HG02852 (cell line): ENCODE measurements at regions not wholly inside any gene's neighbourhood (a gene's known extent, or its start where the extent isn't known, plus 50 kb on each side); places are given as distances from the start of the nearest gene placed in this dataset.
"Not testable (repeated sequence)": the region's sequence is repeated elsewhere in the genome, so short reads cannot be mapped to it uniquely, and the experiment has no call there.

Source experiments
- ATAC-seq: cut with Tn5 transposase; IDR thresholded peaks from one replicate; pipeline ENCODE4 v1.9.1; 2021; ENCODE audit warnings: mild to moderate bottlenecking, moderate library complexity; ENCODE audit not compliant: unreplicated experiment

GRCh38 chr1:95297906-95298305 is 63.9 kb downstream of the RWDD3 start:
- not testable (repeated sequence) for ATAC-seq

- no peak for ATAC-seq
Observed at GRCh38 chr1:95301091-95301490, 67.1 kb downstream of the RWDD3 start.

GRCh38 chr1:95301614-95302013 is 67.6 kb downstream of the RWDD3 start:
- no peak for ATAC-seq

GRCh38 chr1:95304803-95305202 is 70.8 kb downstream of the RWDD3 start:
- no peak for ATAC-seq

- ATAC-seq = no peak
Observed at GRCh38 chr1:95308276-95309030, 74.4 kb downstream of the RWDD3 start.

- no peak for ATAC-seq
Observed at GRCh38 chr1:95309031-95309471, 75.0 kb downstream of the RWDD3 start.

GRCh38 chr1:95311014-95311413 is 77.0 kb downstream of the RWDD3 start:
- no peak for ATAC-seq

- ATAC-seq = no peak
Observed at GRCh38 chr1:95311762-95312161, 77.8 kb downstream of the RWDD3 start.

GRCh38 chr1:95312181-95312580 is 78.2 kb downstream of the RWDD3 start:
- ATAC-seq = no peak

- no peak for ATAC-seq
Observed at GRCh38 chr1:95313527-95313926, 79.5 kb downstream of the RWDD3 start.

GRCh38 chr1:95321531-95321930 is 87.5 kb downstream of the RWDD3 start:
- no peak for ATAC-seq

GRCh38 chr1:95323123-95323522 is 89.1 kb downstream of the RWDD3 start:
- ATAC-seq = no peak

GRCh38 chr1:95325349-95325748 is 91.3 kb downstream of the RWDD3 start:
- ATAC-seq = no peak

GRCh38 chr1:95326023-95326422 is 92.0 kb downstream of the RWDD3 start:
- no peak for ATAC-seq

- no peak for ATAC-seq
Observed at GRCh38 chr1:95332754-95333153, 98.7 kb downstream of the RWDD3 start.

GRCh38 chr1:95339377-95339776 is 105.4 kb downstream of the RWDD3 start:
- no peak for ATAC-seq

GRCh38 chr1:95340061-95340460 is 106.1 kb downstream of the RWDD3 start:
- ATAC-seq = no peak

GRCh38 chr1:95352767-95353166 is 118.8 kb downstream of the RWDD3 start:
- no peak for ATAC-seq

- ATAC-seq = no peak
Observed at GRCh38 chr1:95353194-95353593, 119.2 kb downstream of the RWDD3 start.

- no peak for ATAC-seq
Observed at GRCh38 chr1:95364546-95364945, 130.5 kb downstream of the RWDD3 start.

GRCh38 chr1:95366498-95366897 is 132.5 kb downstream of the RWDD3 start:
- no peak for ATAC-seq

- no peak for ATAC-seq
Observed at GRCh38 chr1:95368178-95368577, 134.2 kb downstream of the RWDD3 start.
